Natural killer cell treated with Interleukin-12 subunit alpha and Interleukin-12 subunit beta and Interleukin-15 and Interleukin-18, amount 100 ng/mL, for 72 hours (primary cell): ENCODE measurements at regions not wholly inside any gene's neighbourhood (a gene's known extent, or its start where the extent isn't known, plus 50 kb on each side); places are given as distances from the start of the nearest gene placed in this dataset.

Experiments
- ATAC-seq, 2 donors: fragments of 150-1000 bp; cut with Tn5 transposase in 1 of 2; sonication (Bioruptor Pico), chemical (Tn5 transposase) in 1 of 2; 2 replicates each; pipeline ENCODE4 v1.10.0; 2021
- DNase-seq: peaks from one replicate; pipeline ENCODE4 v3.0.0; 2022; ENCODE audit warnings: low spot score
- H3K27ac Mint-ChIP-seq, 2 donors: 1 replicate in 1 of 2; 2 replicates in 1 of 2; pipeline ENCODE4 v1.8.0; 2022; ENCODE audit warnings: mixed read lengths in 2 of 2, mild to moderate bottlenecking in 1 of 2, moderate library complexity in 1 of 2
- H3K27me3 Mint-ChIP-seq, 2 donors: 1 replicate in 1 of 2; 2 replicates in 1 of 2; pipeline ENCODE4 v1.8.0; 2022; ENCODE audit warnings: mixed read lengths in 2 of 2
- H3K36me3 Mint-ChIP-seq: one replicate; pipeline ENCODE4 v1.8.0; 2022; ENCODE audit warnings: mixed read lengths
- H3K4me1 Mint-ChIP-seq, 2 donors: 1 replicate in 1 of 2; 2 replicates in 1 of 2; pipeline ENCODE4 v1.8.0; 2022; ENCODE audit warnings: low read depth in 2 of 2, mixed read lengths in 2 of 2, mild to moderate bottlenecking in 1 of 2
- H3K4me3 Mint-ChIP-seq: one replicate; pipeline ENCODE4 v1.8.0; 2022; ENCODE audit warnings: mixed read lengths
- H3K9me3 Mint-ChIP-seq: 2 replicates; pipeline ENCODE4 v1.8.0; 2022; ENCODE audit warnings: mixed read lengths

- peaks cover 0 to 5% of the 10 kb centered on the region in 2 donors for H3K4me1 Mint-ChIP-seq
- peaks cover 19 to 32% of the 10 kb centered on the region in 2 donors for H3K27me3 Mint-ChIP-seq
- no peaks in the 10 kb centered on the region for H3K36me3 Mint-ChIP-seq
- ATAC-seq (no peak), DNase-seq (no peak)
- no peak overlapping the region for H3K4me3 Mint-ChIP-seq
- H3K27ac Mint-ChIP-seq: no peak overlapping the region
- H3K9me3 Mint-ChIP-seq: no peaks in the 10 kb centered on the region
Observed at GRCh38 chr4:110292994-110293744, 94.8 kb upstream of the ELOVL6 start.

DNA sequence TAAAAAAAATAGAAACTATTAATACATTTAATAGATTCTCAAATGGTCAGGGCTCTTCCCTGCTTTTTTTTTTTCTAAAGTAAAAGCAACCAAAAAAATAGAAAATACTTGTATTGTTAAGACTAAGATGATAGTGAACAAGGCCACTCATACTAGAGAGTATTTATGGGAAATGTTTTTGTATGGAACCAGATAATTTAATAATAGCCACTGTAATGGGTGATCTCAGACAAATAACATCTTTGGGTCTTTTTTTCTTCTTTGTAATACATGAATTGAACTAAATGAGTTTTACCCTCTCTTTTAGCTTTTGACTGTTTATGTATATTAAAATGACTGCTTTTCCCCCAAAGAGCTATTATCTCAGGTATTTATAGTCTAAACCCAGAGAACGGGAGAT is 92.1 kb upstream of the ELOVL6 start:
- H3K4me1 Mint-ChIP-seq: peaks cover 0 to 4% of the 10 kb centered on the region in 2 donors
- no peaks in the 10 kb centered on the region for H3K9me3 Mint-ChIP-seq
- H3K36me3 Mint-ChIP-seq: no peaks in the 10 kb centered on the region
- peaks cover 13 to 24% of the 10 kb centered on the region in 2 donors for H3K27me3 Mint-ChIP-seq
- ATAC-seq (no peak), DNase-seq (no peak)
- H3K27ac Mint-ChIP-seq: no peak overlapping the region
- no peak overlapping the region for H3K4me3 Mint-ChIP-seq

DNA sequence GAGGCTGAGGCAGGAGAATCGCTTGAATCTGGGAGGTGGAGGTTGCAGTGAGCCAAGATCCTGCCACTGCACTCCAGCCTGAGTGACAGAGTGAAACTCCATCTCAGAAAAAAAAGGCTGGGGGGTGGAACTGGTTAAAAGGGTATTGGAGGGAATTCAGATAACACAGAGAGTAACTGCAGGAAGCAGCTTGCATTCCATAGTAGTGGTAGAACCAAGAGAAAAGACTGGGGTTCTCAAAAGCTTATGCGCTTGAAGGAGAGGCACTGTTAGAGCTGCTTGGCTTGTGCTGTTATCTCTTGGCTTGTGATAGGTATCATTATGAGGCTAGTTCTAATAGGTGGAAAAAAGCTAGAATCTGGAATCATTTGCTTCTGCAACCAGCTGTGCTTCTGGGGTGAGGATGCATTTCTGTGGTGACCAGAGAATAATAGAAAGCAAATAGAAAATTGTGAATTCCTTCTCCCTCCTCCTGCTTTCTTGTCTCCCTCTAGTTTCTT is 91.2 kb upstream of the ELOVL6 start:
- DNase-seq: no peak
- Mint-ChIP-seq H3K27ac (no peak overlapping the region), H3K4me1 (peaks cover 0 to 4% of the 10 kb centered on the region in 2 donors), H3K27me3 (peaks cover 15 to 24% of the 10 kb centered on the region in 2 donors), H3K36me3 (no peaks in the 10 kb centered on the region), H3K9me3 (no peaks in the 10 kb centered on the region), H3K4me3 (no peak overlapping the region)
- no peak for ATAC-seq

DNA sequence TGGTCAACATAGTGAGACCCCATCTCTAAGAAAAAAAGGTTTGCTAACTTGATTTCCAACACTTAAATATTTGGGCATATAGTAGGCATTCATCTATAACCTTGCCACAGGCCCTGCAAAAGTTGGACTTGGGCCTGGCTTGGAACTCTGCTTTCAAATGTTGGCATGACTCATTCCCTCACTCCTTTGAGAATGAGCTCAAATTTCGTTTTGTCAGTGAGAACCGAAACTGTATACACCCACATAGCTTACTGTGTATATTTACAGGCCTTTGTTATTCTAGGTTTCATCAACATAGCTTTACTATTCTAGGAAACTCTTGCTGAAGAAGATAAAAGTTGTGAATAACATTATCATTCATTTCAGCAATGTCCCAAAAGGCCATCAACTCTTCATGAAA is 88.7 kb upstream of the ELOVL6 start:
- H3K4me1 Mint-ChIP-seq: peaks cover 0 to 4% of the 10 kb centered on the region in 2 donors
- H3K4me3 Mint-ChIP-seq: peak overlapping the region; percentile 14
- H3K27ac Mint-ChIP-seq: no peak overlapping the region
- H3K9me3 Mint-ChIP-seq: no peaks in the 10 kb centered on the region
- no peaks in the 10 kb centered on the region for H3K36me3 Mint-ChIP-seq
- H3K27me3 Mint-ChIP-seq: peaks cover 11 to 16% of the 10 kb centered on the region in 2 donors
- ATAC-seq: peak; percentile 63 to 91
- no peak for DNase-seq

DNA sequence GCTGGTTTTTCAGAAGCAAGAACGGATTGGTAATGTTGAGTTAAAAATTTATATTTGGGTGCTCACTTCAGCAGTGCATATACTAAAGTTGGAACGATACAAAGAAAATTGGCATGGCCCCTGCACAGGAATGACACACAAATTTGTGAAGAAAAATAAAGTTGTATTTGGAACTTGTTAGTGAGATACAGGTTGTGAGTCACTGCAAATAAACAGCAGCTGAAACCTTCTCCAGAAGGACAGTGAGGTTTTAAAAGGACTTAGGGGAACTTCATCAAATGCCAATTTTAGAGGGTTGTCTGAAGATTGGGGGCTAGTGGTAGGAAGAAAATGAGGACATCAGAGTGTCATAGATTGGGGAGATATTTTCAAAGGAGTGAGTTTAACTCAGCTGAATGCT is 79.7 kb upstream of the ELOVL6 start:
- DNase-seq: no peak
- ATAC-seq: no peak
- H3K4me3 Mint-ChIP-seq: no peak overlapping the region
- H3K4me1 Mint-ChIP-seq: no peaks in the 10 kb centered on the region
- H3K36me3 Mint-ChIP-seq: no peaks in the 10 kb centered on the region
- H3K27me3 Mint-ChIP-seq: peaks cover 5 to 24% of the 10 kb centered on the region in 2 donors
- H3K27ac Mint-ChIP-seq: no peak overlapping the region
- no peaks in the 10 kb centered on the region for H3K9me3 Mint-ChIP-seq

DNA sequence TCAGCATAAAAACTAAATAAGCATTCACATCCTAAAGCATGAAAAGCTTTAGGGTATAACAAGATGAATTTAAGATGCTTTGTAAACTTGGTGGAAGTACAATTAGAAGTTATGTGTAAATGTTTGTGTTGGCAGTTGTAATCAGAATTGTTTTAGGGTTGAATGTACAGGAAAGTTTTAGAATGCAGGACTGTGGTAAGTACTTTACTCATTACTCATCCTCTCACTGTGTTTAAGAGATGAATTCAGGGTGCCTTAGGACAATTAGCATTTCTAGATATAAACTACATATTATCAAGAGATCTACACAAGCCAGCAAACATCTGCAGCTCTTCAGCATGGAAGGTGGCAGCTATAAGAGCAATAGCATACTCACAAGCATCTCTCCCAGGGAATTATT is 77.5 kb upstream of the ELOVL6 start:
- DNase-seq: no peak
- Mint-ChIP-seq H3K27ac (no peak overlapping the region), H3K27me3 (peaks cover 5 to 28% of the 10 kb centered on the region in 2 donors), H3K4me3 (no peak overlapping the region), H3K36me3 (no peaks in the 10 kb centered on the region), H3K4me1 (no peaks in the 10 kb centered on the region), H3K9me3 (no peaks in the 10 kb centered on the region)
- ATAC-seq: no peak

DNA sequence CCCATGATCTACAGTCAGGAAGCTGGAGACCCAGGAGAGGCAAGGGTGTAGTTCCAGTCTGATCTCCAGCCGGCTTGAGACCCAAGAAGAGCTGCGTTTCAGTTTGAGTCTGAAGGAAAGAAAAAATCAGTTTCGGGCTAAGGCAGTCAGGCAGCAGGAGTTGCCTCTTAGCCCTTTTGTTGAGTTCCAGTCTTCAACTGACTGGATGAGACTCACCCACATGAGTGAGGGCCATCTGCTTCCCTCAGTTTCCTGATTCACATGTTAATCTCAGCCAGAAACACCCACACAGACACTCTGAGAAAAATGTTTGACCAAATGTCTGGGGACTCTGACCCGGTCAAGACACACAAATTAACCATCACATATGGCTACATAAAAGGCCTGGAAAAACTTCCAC is 73.6 kb upstream of the ELOVL6 start:
- no peaks in the 10 kb centered on the region for H3K9me3 Mint-ChIP-seq
- no peaks in the 10 kb centered on the region for H3K36me3 Mint-ChIP-seq
- no peak for ATAC-seq
- no peak overlapping the region for H3K4me3 Mint-ChIP-seq
- H3K27ac Mint-ChIP-seq: no peak overlapping the region
- DNase-seq: no peak
- H3K27me3 Mint-ChIP-seq: peaks cover 6 to 21% of the 10 kb centered on the region in 2 donors
- peaks cover 0 to 2% of the 10 kb centered on the region in 2 donors for H3K4me1 Mint-ChIP-seq

DNA sequence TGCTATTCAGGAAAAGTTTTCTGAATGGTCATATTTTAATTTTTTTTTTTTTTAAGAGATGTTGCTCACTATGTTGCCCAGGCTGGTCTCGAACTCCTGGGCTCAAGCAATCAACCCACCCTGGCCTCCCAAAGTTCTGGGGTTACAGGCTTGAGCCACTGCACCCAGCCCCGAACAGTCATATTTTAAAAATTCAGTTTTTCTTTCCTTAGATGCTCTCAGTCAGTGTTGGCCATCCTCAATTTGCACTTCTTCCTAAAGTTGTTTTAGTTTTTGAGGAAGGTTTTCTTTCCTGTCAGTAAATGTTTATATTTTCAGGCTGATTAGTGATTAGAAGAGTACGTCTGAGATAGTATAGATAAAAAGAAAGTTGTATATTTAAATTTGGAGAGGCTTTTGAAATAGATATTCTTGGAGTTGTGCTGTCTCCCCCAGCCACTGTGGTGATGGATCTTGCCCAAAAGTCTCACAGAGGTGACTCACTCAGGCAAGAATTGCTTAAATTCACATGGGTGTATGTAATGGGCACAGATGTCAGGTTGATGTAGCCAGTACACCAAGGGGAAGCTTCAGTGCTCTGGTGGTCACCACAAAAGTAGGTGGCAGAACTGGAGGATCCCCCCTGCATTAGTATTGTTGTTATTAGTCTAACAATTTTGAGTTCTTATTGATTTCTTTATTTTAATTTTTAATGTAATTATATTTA is 72.2 kb upstream of the ELOVL6 start:
- DNase-seq: no peak
- peaks cover 6 to 17% of the 10 kb centered on the region in 2 donors for H3K27me3 Mint-ChIP-seq
- no peaks in the 10 kb centered on the region for H3K36me3 Mint-ChIP-seq
- peaks cover 0 to 2% of the 10 kb centered on the region in 2 donors for H3K4me1 Mint-ChIP-seq
- H3K9me3 Mint-ChIP-seq: no peaks in the 10 kb centered on the region
- no peak overlapping the region for H3K4me3 Mint-ChIP-seq
- ATAC-seq: no peak
- no peak overlapping the region for H3K27ac Mint-ChIP-seq

- no peak overlapping the region for H3K27ac Mint-ChIP-seq
- no peaks in the 10 kb centered on the region for H3K9me3 Mint-ChIP-seq
- ATAC-seq: no peak
Observed at GRCh38 chr4:110268790-110269189, 70.4 kb upstream of the ELOVL6 start.

GRCh38 chr4:110268352-110268751 is 69.9 kb upstream of the ELOVL6 start:
- H3K4me3 Mint-ChIP-seq: no peak overlapping the region
- peak in 1 of 2 donors; percentile 76 for ATAC-seq
- H3K9me3 Mint-ChIP-seq: no peaks in the 10 kb centered on the region
- H3K4me1 Mint-ChIP-seq: peaks cover 0 to 2% of the 10 kb centered on the region in 2 donors
- H3K36me3 Mint-ChIP-seq: no peaks in the 10 kb centered on the region
- DNase-seq: no peak
- no peak overlapping the region for H3K27ac Mint-ChIP-seq
- peaks cover 3 to 11% of the 10 kb centered on the region in 2 donors for H3K27me3 Mint-ChIP-seq

More at GRCh38 chr4:110268790-110269189, 70.4 kb upstream of the ELOVL6 start:
- H3K27me3 Mint-ChIP-seq: peaks cover 3 to 12% of the 10 kb centered on the region in 2 donors
- peaks cover 0 to 2% of the 10 kb centered on the region in 2 donors for H3K4me1 Mint-ChIP-seq
- no peak overlapping the region for H3K4me3 Mint-ChIP-seq
- H3K36me3 Mint-ChIP-seq: no peaks in the 10 kb centered on the region
- no peak for DNase-seq

- H3K9me3 Mint-ChIP-seq: no peaks in the 10 kb centered on the region
- no peak overlapping the region for H3K4me3 Mint-ChIP-seq
- no peaks in the 10 kb centered on the region for H3K36me3 Mint-ChIP-seq
- peaks cover 0 to 2% of the 10 kb centered on the region in 2 donors for H3K4me1 Mint-ChIP-seq
- ATAC-seq (no peak), DNase-seq (no peak)
- no peak overlapping the region for H3K27ac Mint-ChIP-seq
- H3K27me3 Mint-ChIP-seq: peaks cover 3 to 5% of the 10 kb centered on the region in 2 donors
Observed at GRCh38 chr4:110266136-110266535, 67.7 kb upstream of the ELOVL6 start.

GRCh38 chr4:110265001-110265400 is 66.6 kb upstream of the ELOVL6 start:
- no peak overlapping the region for H3K27ac Mint-ChIP-seq
- ATAC-seq (no peak), DNase-seq (no peak)
- H3K4me3 Mint-ChIP-seq: no peak overlapping the region
- H3K36me3 Mint-ChIP-seq: no peaks in the 10 kb centered on the region
- no peaks in the 10 kb centered on the region for H3K9me3 Mint-ChIP-seq
- peaks cover 3 to 5% of the 10 kb centered on the region in 2 donors for H3K27me3 Mint-ChIP-seq
- peaks cover 0 to 2% of the 10 kb centered on the region in 2 donors for H3K4me1 Mint-ChIP-seq

GRCh38 chr4:110260299-110260698 is 61.9 kb upstream of the ELOVL6 start:
- Mint-ChIP-seq H3K4me1 (no peaks in the 10 kb centered on the region), H3K9me3 (no peaks in the 10 kb centered on the region), H3K27ac (no peak overlapping the region), H3K36me3 (no peaks in the 10 kb centered on the region), H3K27me3 (peaks cover 0 to 5% of the 10 kb centered on the region in 2 donors), H3K4me3 (no peak overlapping the region)
- ATAC-seq (no peak), DNase-seq (no peak)

DNA sequence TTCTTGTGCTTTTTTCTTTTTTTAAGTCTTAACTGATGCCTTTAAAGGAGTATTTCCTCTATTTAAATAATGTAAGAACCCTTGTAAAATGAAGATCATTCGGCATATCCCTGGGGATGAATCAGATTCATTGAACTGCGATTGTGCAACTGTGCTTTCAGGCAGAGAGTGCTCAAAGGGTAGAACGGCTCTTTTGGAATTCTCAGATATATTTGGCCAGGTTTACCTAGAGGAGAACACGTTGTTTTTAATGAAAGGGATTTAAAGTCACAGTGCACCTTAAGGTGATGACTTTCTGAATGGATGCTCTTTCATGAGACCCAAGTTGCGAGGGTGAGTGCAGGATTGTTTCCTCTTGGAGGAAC is 51.6 kb upstream of the ELOVL6 start:
- Mint-ChIP-seq H3K27me3 (peaks cover 0 to 9% of the 10 kb centered on the region in 2 donors), H3K36me3 (no peaks in the 10 kb centered on the region), H3K4me3 (no peak overlapping the region), H3K4me1 (no peaks in the 10 kb centered on the region), H3K27ac (no peak overlapping the region), H3K9me3 (no peaks in the 10 kb centered on the region)
- ATAC-seq (no peak), DNase-seq (no peak)
